ENCODE measurements at regions not wholly inside any gene's neighbourhood (a gene's known extent, or its start where the extent isn't known, plus 50 kb on each side); places are given as distances from the start of the nearest gene placed in this dataset.

- no peak overlapping the region for H3K27ac ChIP-seq (ENCODE audit: low read depth, low read length, poor library complexity, severe bottlenecking)
- no peak overlapping the region for H2AFZ ChIP-seq (ENCODE audit: low read length)
- H3K4me3 ChIP-seq (ENCODE audit: low read depth, low read length, poor library complexity, severe bottlenecking): no peak overlapping the region
- H3K36me3 ChIP-seq (ENCODE audit: insufficient read depth, low read length): no peaks in the 10 kb centered on the region
- H3K4me1 ChIP-seq (ENCODE audit: insufficient read depth, low read length, severe bottlenecking): no peaks in the 10 kb centered on the region
- H3K79me2 ChIP-seq (ENCODE audit: insufficient read depth, low read length): no peaks in the 10 kb centered on the region
- H3F3A ChIP-seq (ENCODE audit: insufficient read depth, low read length): no peaks in the 10 kb centered on the region
- no peaks in the 10 kb centered on the region for H3K9me2 ChIP-seq (ENCODE audit: low read depth, low read length)
- H3K9ac ChIP-seq (ENCODE audit: low read length): no peak overlapping the region
- H3K27me3 ChIP-seq (ENCODE audit: insufficient read depth, low read length): no peaks in the 10 kb centered on the region
- TF ChIP-seq CTCF (IDR thresholded peaks at IDR 0.05; ENCODE audit: low read length) (no peak), EZH2 (IDR thresholded peaks at IDR 0.05; ENCODE audit: borderline replicate concordance, low read length) (no peak)
- no peaks in the 10 kb centered on the region for H3K9me3 ChIP-seq (ENCODE audit: low read length)
- no peak overlapping the region for H3K4me2 ChIP-seq (ENCODE audit: low read length)
- no peaks in the 10 kb centered on the region for H4K20me1 ChIP-seq (ENCODE audit: insufficient read depth, low read length)
Observed at GRCh38 chr9:71361357-71361756, 239.9 kb upstream of the TRPM3 start.

- Histone ChIP-seq H3K36me3 (ENCODE audit: insufficient read depth, low read length) (no peaks in the 10 kb centered on the region), H3K79me2 (ENCODE audit: insufficient read depth, low read length) (no peaks in the 10 kb centered on the region), H3K9me3 (ENCODE audit: low read length) (no peaks in the 10 kb centered on the region), H3K9me2 (ENCODE audit: low read depth, low read length) (no peaks in the 10 kb centered on the region), H3K9ac (ENCODE audit: low read length) (no peak overlapping the region), H2AFZ (ENCODE audit: low read length) (no peak overlapping the region), H3K4me2 (ENCODE audit: low read length) (no peak overlapping the region), H3K27me3 (ENCODE audit: insufficient read depth, low read length) (no peaks in the 10 kb centered on the region), H4K20me1 (ENCODE audit: insufficient read depth, low read length) (no peaks in the 10 kb centered on the region), H3F3A (ENCODE audit: insufficient read depth, low read length) (no peaks in the 10 kb centered on the region), H3K4me1 (ENCODE audit: insufficient read depth, low read length, severe bottlenecking) (no peaks in the 10 kb centered on the region), H3K27ac (ENCODE audit: low read depth, low read length, poor library complexity, severe bottlenecking) (no peak overlapping the region), H3K4me3 (ENCODE audit: low read depth, low read length, poor library complexity, severe bottlenecking) (no peak overlapping the region)
- TF ChIP-seq EZH2 (IDR thresholded peaks at IDR 0.05; ENCODE audit: borderline replicate concordance, low read length): no peak
- TF ChIP-seq CTCF (IDR thresholded peaks at IDR 0.05; ENCODE audit: low read length): no peak
Observed at GRCh38 chr9:71357346-71357745, 235.9 kb upstream of the TRPM3 start.

- Histone ChIP-seq H3K36me3 (ENCODE audit: insufficient read depth, low read length) (no peaks in the 10 kb centered on the region), H2AFZ (ENCODE audit: low read length) (no peak overlapping the region), H3K9me3 (ENCODE audit: low read length) (no peaks in the 10 kb centered on the region), H3K79me2 (ENCODE audit: insufficient read depth, low read length) (no peaks in the 10 kb centered on the region), H3K27ac (ENCODE audit: low read depth, low read length, poor library complexity, severe bottlenecking) (no peak overlapping the region), H3K27me3 (ENCODE audit: insufficient read depth, low read length) (no peaks in the 10 kb centered on the region), H3K4me2 (ENCODE audit: low read length) (no peak overlapping the region), H3F3A (ENCODE audit: insufficient read depth, low read length) (no peaks in the 10 kb centered on the region), H3K4me1 (ENCODE audit: insufficient read depth, low read length, severe bottlenecking) (no peaks in the 10 kb centered on the region), H3K9ac (ENCODE audit: low read length) (no peak overlapping the region), H3K4me3 (ENCODE audit: low read depth, low read length, poor library complexity, severe bottlenecking) (no peak overlapping the region), H4K20me1 (ENCODE audit: insufficient read depth, low read length) (no peaks in the 10 kb centered on the region), H3K9me2 (ENCODE audit: low read depth, low read length) (no peaks in the 10 kb centered on the region)
- TF ChIP-seq EZH2 (IDR thresholded peaks at IDR 0.05; ENCODE audit: borderline replicate concordance, low read length) (no peak), CTCF (IDR thresholded peaks at IDR 0.05; ENCODE audit: low read length) (no peak)
Observed at GRCh38 chr9:71355884-71356283, 234.5 kb upstream of the TRPM3 start.
